ENCODE measurements at regions not wholly inside any gene's neighbourhood (a gene's known extent, or its start where the extent isn't known, plus 50 kb on each side); places are given as distances from the start of the nearest gene placed in this dataset.

DNA sequence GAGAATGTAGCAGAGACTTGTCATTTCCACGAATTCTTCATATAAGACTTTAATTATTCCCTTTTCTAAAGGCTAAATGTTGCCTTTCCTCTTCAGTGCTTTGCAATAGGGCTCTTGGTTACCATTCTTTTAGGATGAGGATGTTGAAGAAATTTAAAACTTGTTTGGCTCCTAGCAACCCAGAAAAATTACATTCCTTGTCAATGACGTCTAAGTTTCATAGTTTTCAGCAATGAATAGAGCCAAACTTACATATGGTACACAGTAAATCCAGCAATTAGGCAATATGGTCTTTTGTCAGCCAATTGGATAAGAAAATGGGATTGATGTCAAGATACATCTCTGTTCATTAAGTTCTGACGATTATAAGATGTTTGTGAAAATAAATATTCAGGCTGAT, 1639.6 kb upstream of the PCDH10 start:
- Histone ChIP-seq H3K4me3 (replicated peaks; ENCODE audit: low read depth, low read length) (no peak overlapping the region), H3K36me3 (ENCODE audit: control insufficient read depth, insufficient read depth, low read length) (no peaks in the 10 kb centered on the region), H3K27me3 (replicated peaks; ENCODE audit: control insufficient read depth, insufficient read depth, low read length) (no peaks in the 10 kb centered on the region)
- no peak for DNase-seq (ENCODE audit: extremely low read depth, insufficient read length)
- TF ChIP-seq, protein P1, sequence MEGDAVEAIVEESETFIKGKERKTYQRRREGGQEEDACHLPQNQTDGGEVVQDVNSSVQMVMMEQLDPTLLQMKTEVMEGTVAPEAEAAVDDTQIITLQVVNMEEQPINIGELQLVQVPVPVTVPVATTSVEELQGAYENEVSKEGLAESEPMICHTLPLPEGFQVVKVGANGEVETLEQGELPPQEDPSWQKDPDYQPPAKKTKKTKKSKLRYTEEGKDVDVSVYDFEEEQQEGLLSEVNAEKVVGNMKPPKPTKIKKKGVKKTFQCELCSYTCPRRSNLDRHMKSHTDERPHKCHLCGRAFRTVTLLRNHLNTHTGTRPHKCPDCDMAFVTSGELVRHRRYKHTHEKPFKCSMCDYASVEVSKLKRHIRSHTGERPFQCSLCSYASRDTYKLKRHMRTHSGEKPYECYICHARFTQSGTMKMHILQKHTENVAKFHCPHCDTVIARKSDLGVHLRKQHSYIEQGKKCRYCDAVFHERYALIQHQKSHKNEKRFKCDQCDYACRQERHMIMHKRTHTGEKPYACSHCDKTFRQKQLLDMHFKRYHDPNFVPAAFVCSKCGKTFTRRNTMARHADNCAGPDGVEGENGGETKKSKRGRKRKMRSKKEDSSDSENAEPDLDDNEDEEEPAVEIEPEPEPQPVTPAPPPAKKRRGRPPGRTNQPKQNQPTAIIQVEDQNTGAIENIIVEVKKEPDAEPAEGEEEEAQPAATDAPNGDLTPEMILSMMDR (IDR thresholded peaks at IDR 0.05; ENCODE audit: insufficient read depth, low read length, poor library complexity, severe bottlenecking) = no peak

DNA sequence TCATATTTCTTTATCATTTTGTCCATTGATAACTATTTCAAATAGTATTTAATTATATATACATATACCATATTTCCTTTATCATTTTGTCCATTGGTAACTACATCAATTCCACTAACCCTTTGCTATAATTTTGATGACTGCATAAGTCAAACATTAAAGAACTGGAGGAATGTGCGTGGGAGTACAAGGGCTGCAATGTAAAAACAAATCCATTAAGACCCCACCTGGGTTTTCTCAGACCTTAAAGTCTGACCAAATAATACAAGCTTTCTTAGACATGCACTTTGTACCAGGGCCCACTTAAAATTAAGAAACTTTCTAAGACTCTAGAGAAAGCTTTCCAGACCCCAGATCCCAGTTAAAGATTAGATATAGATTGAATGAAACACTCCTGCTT, 1622.4 kb upstream of the PCDH10 start:
- no peak for DNase-seq (ENCODE audit: extremely low read depth, insufficient read length)
- no peaks in the 10 kb centered on the region for H3K36me3 ChIP-seq (ENCODE audit: control insufficient read depth, insufficient read depth, low read length)

DNA sequence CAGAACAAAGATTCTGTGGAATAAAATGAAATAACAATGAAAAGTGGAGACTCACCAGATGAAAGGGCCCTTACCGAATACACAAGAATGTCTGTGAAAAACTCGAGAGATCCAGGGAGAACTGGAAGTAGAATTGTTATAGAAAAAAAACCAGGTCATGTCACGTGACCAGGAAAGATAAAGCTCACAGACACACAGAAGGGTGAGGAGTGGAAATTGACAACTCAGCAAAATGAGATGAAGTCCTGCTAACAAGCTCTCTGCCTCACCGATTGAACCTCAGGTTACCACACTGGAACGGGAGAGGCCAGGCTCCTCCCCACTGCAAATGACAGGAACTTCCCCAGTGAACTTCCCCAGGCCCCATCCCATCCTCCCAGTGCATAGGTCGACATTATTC, 1618.0 kb upstream of the PCDH10 start:
- no peak for DNase-seq (ENCODE audit: extremely low read depth, insufficient read length)
- H3K4me3 ChIP-seq (replicated peaks; ENCODE audit: low read depth, low read length) = no peak overlapping the region
- H3K27me3 ChIP-seq (replicated peaks; ENCODE audit: control insufficient read depth, insufficient read depth, low read length) = no peaks in the 10 kb centered on the region
- TF ChIP-seq, protein P1 (IDR thresholded peaks at IDR 0.05; ENCODE audit: insufficient read depth, low read length, poor library complexity, severe bottlenecking) = no peak
- no peaks in the 10 kb centered on the region for H3K36me3 ChIP-seq (ENCODE audit: control insufficient read depth, insufficient read depth, low read length)

More for the DNA sequence above, 1622.4 kb upstream of the PCDH10 start:
- H3K27me3 ChIP-seq (replicated peaks; ENCODE audit: control insufficient read depth, insufficient read depth, low read length) = no peaks in the 10 kb centered on the region
- TF ChIP-seq, protein P1 (IDR thresholded peaks at IDR 0.05; ENCODE audit: insufficient read depth, low read length, poor library complexity, severe bottlenecking) = no peak
- no peak overlapping the region for H3K4me3 ChIP-seq (replicated peaks; ENCODE audit: low read depth, low read length)

DNA sequence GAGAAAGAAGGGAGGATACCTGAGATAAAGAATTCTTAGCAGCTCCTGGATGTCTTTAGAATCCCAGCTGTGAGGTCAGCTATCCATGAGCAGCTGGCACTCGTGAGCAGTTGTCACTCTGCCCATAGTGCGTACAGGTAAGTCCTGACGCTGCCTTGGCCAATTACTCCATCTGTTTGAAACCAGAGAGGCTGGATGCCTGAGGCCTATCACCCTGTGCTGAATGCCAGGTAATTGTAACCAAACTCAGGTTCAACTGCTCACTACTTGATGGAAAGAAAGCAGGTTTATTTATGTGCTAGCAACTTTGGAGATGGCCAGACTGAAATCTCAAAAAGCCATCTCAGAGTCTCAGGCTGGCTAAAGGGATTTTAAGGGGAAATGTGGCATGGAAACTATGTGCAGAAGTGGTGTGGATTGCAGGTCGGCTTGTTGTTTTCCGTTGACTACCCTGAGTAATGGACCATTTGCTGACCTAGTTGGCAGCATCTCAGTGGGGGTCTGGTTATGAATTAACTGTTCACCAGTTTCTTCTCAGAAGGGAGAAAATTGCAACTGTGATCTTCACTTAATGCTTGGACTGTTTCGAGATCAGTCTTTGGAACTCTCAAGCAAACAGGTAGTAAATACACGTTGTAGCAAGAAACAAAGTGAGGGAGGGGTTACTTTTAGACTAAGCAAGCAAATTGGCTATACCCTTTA, 1614.0 kb upstream of the PCDH10 start:
- Histone ChIP-seq H3K4me3 (replicated peaks; ENCODE audit: low read depth, low read length) (no peak overlapping the region), H3K27me3 (replicated peaks; ENCODE audit: control insufficient read depth, insufficient read depth, low read length) (no peaks in the 10 kb centered on the region), H3K36me3 (ENCODE audit: control insufficient read depth, insufficient read depth, low read length) (no peaks in the 10 kb centered on the region)
- no peak for DNase-seq (ENCODE audit: extremely low read depth, insufficient read length)
- TF ChIP-seq, protein P1 (IDR thresholded peaks at IDR 0.05; ENCODE audit: insufficient read depth, low read length, poor library complexity, severe bottlenecking) = no peak

DNA sequence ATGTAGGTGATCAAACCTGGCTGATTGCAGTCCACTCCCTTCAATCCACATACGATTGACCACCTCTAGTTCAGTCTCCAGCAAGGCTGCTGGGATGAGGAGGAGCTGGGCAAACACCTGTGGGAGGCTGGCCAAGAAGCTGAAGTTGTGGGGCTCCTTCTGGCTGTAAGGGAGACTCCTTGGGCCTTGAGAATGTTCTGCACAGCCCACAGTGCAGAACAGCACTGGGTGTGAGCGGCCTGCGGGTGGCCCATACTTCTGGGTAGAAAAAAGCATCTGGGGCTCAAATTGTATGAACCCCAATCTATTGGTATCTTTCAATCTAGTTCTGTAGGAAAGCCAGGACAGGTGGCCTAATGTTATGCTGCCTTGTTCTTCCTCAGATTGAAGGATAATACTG, 1608.8 kb upstream of the PCDH10 start:
- no peaks in the 10 kb centered on the region for H3K27me3 ChIP-seq (replicated peaks; ENCODE audit: control insufficient read depth, insufficient read depth, low read length)
- TF ChIP-seq, protein P1 (IDR thresholded peaks at IDR 0.05; ENCODE audit: insufficient read depth, low read length, poor library complexity, severe bottlenecking) = no peak
- no peak for DNase-seq (ENCODE audit: extremely low read depth, insufficient read length)
- no peaks in the 10 kb centered on the region for H3K36me3 ChIP-seq (ENCODE audit: control insufficient read depth, insufficient read depth, low read length)
- H3K4me3 ChIP-seq (replicated peaks; ENCODE audit: low read depth, low read length) = no peak overlapping the region
